H1 (cell line): ENCODE measurements at regions not wholly inside any gene's neighbourhood (a gene's known extent, or its start where the extent isn't known, plus 50 kb on each side); places are given as distances from the start of the nearest gene placed in this dataset.

Source experiments
- CTCF ChIA-PET: fragments of 300-600 bp; sonication (Branson Sonifier 250); formaldehyde crosslinking; loops from one replicate; lab custom pipeline; 2021; ENCODE audit not compliant: partially characterized antibody; lab: Charles Lee
- POLR2A ChIA-PET: fragments of 300-600 bp; sonication (Branson Sonifier 250); formaldehyde crosslinking; loops from one replicate; lab custom pipeline; 2021; ENCODE audit warnings: inconsistent platforms; ENCODE audit not compliant: partially characterized antibody; lab: Charles Lee
- DNase-seq, 2 experiments: peaks; one replicate each; pipeline versions ENCODE4 v3.0.0 to v3.0.0-alpha.2; 2010 to 2022; ENCODE audit warnings: low spot score in 2 of 2, low read depth in 1 of 2, mixed read lengths in 1 of 2
- FAIRE-seq: peaks from 2 replicates; lab custom pipeline; 2011; peaks lifted over from hg19 to GRCh38; lab: Jason Lieb, UNC
- H2AFZ ChIP-seq: 2 replicates; pipeline ENCODE4 v1.8.1; 2012; ENCODE audit warnings: low read length, inconsistent platforms
- H2AK5ac ChIP-seq: 2 replicates; pipeline ENCODE4 v1.6.1; 2013; ENCODE audit warnings: low read depth, low read length
- H2BK120ac ChIP-seq: replicated peaks from 2 replicates; pipeline ENCODE3; 2013; ENCODE audit warnings: low read depth, low read length, inconsistent platforms
- H2BK12ac ChIP-seq: 2 replicates; pipeline ENCODE4 v1.6.1; 2013; ENCODE audit warnings: low read depth, low read length
- H2BK15ac ChIP-seq: 2 replicates; pipeline ENCODE4 v1.6.1; 2013; ENCODE audit warnings: low read length
- H2BK20ac ChIP-seq: 2 replicates; pipeline ENCODE4 v1.6.1; 2013; ENCODE audit warnings: low read length
- H2BK5ac ChIP-seq: 2 replicates; pipeline ENCODE4 v1.6.1; 2013; ENCODE audit warnings: low read depth, low read length
- H3K14ac ChIP-seq: 2 replicates; pipeline ENCODE4 v1.6.1; 2013; ENCODE audit warnings: inconsistent platforms; ENCODE audit not compliant: insufficient read length
- H3K18ac ChIP-seq: 2 replicates; pipeline ENCODE4 v1.6.1; 2013; ENCODE audit warnings: low read length; ENCODE audit errors: extremely low read depth
- H3K23ac ChIP-seq: 2 replicates; pipeline ENCODE4 v1.6.1; 2013; ENCODE audit warnings: inconsistent platforms; ENCODE audit not compliant: insufficient read length
- H3K23me2 ChIP-seq: 2 replicates; pipeline ENCODE4 v1.6.1; 2013; ENCODE audit warnings: low read depth, low read length
- H3K27ac ChIP-seq: 2 replicates; pipeline ENCODE4 v1.6.1; 2011; ENCODE audit warnings: low read depth, low read length, inconsistent platforms
- H3K27me3 ChIP-seq, 4 experiments: replicated peaks in 1 of 4; 1 replicate in 1 of 4; 2 replicates in 3 of 4; pipeline versions ENCODE4 v1.6.1 to v1.8.1; 2011 to 2013; ENCODE audit warnings: low read length in 3 of 4, mild to moderate bottlenecking in 3 of 4, inconsistent platforms in 2 of 4, mixed read lengths in 2 of 4, moderate library complexity in 1 of 4; ENCODE audit not compliant: control insufficient read depth in 3 of 4, insufficient read depth in 3 of 4; ENCODE audit errors: extremely low read depth in 1 of 4
- H3K36me3 ChIP-seq, 4 experiments: 2 replicates each; pipeline versions ENCODE4 v1.6.1 to v1.8.1; 2011 to 2013; ENCODE audit warnings: mild to moderate bottlenecking in 4 of 4, low read length in 3 of 4, moderate library complexity in 2 of 4, control low read depth in 1 of 4, inconsistent platforms in 1 of 4; ENCODE audit not compliant: insufficient read depth in 4 of 4, control insufficient read depth in 2 of 4
- H3K4ac ChIP-seq: replicated peaks from 2 replicates; pipeline ENCODE3; 2013; ENCODE audit warnings: low read length, low read depth, mixed read lengths, inconsistent platforms; ENCODE audit not compliant: insufficient read length
- H3K4me1 ChIP-seq, 4 experiments: replicated peaks in 1 of 4; 1 replicate in 1 of 4; 2 replicates in 3 of 4; pipeline versions ENCODE4 v1.6.1 to v1.8.1; 2011 to 2013; ENCODE audit warnings: low read length in 3 of 4, inconsistent platforms in 2 of 4, mixed read lengths in 1 of 4; ENCODE audit not compliant: insufficient read depth in 4 of 4, control insufficient read depth in 3 of 4
- H3K4me2 ChIP-seq, 2 experiments: 2 replicates each; pipeline versions ENCODE4 v1.6.1 to v1.8.1; 2011 to 2013; ENCODE audit warnings: low read depth in 2 of 2, low read length in 2 of 2, control low read depth in 1 of 2, inconsistent platforms in 1 of 2, mild to moderate bottlenecking in 1 of 2; ENCODE audit not compliant: insufficient read depth in 1 of 2
- H3K4me3 ChIP-seq, 4 experiments: fragments of 200-600, 300-600 bp in 1 of 4; sonication (generic), shearing (Covaris generic), sonication (Bioruptor Twin) in 1 of 4; 2 replicates each; pipeline versions ENCODE4 v1.5.1 to v1.8.1; 2011 to 2016; ENCODE audit warnings: low read length in 4 of 4, low read depth in 3 of 4, control low read depth in 2 of 4, inconsistent platforms in 2 of 4, mild to moderate bottlenecking in 2 of 4, mixed read lengths in 1 of 4, moderate library complexity in 1 of 4; ENCODE audit not compliant: insufficient read depth in 2 of 4; ENCODE audit errors: extremely low read depth in 1 of 4
- H3K56ac ChIP-seq: replicated peaks from 2 replicates; pipeline ENCODE3; 2013; ENCODE audit warnings: low read depth, mild to moderate bottlenecking, mixed read lengths, low read length, inconsistent platforms; ENCODE audit not compliant: insufficient read length
- H3K79me1 ChIP-seq: 2 replicates; pipeline ENCODE4 v1.6.1; 2013; ENCODE audit warnings: low read depth, low read length, control low read depth
- H3K79me2 ChIP-seq, 2 experiments: 2 replicates each; pipeline versions ENCODE4 v1.6.1 to v1.8.1; 2012 to 2013; ENCODE audit warnings: low read length in 2 of 2, mild to moderate bottlenecking in 2 of 2, inconsistent platforms in 1 of 2; ENCODE audit not compliant: insufficient read depth in 2 of 2, control insufficient read depth in 1 of 2
- H3K9ac ChIP-seq, 4 experiments: replicated peaks in 1 of 4; 1 replicate in 1 of 4; 2 replicates in 3 of 4; pipeline versions ENCODE4 v1.6.1 to v1.8.1; 2011 to 2013; ENCODE audit warnings: low read depth in 3 of 4, low read length in 3 of 4, control low read depth in 2 of 4, mild to moderate bottlenecking in 2 of 4, moderate library complexity in 2 of 4, inconsistent platforms in 1 of 4; ENCODE audit errors: extremely low read depth in 1 of 4
- H3K9me3 ChIP-seq, 2 experiments: 2 replicates each; pipeline versions ENCODE4 v1.6.1 to v1.8.1; 2012 to 2013; ENCODE audit warnings: mild to moderate bottlenecking in 2 of 2, moderate library complexity in 2 of 2, control low read depth in 1 of 2, inconsistent platforms in 1 of 2, low read depth in 1 of 2, low read length in 1 of 2, mixed read lengths in 1 of 2; ENCODE audit not compliant: insufficient read depth in 2 of 2
- H4K20me1 ChIP-seq, 2 experiments: replicated peaks in 1 of 2; 2 replicates each; pipeline versions ENCODE3 to v1.8.1; 2011 to 2013; ENCODE audit warnings: inconsistent platforms in 2 of 2, low read length in 2 of 2, mild to moderate bottlenecking in 1 of 2; ENCODE audit not compliant: insufficient read depth in 2 of 2, control insufficient read depth in 1 of 2
- H4K5ac ChIP-seq: 2 replicates; pipeline ENCODE4 v1.6.1; 2013; ENCODE audit warnings: low read length, low read depth, mixed read lengths, inconsistent platforms; ENCODE audit not compliant: insufficient read length
- H4K8ac ChIP-seq: 2 replicates; pipeline ENCODE4 v1.8.0; 2013; ENCODE audit warnings: mild to moderate bottlenecking, moderate library complexity, low read length, inconsistent platforms; ENCODE audit not compliant: insufficient read depth; ENCODE audit errors: extremely low read depth
- H4K91ac ChIP-seq: replicated peaks from 2 replicates; pipeline ENCODE3; 2013; ENCODE audit warnings: low read length, mixed read lengths, inconsistent platforms; ENCODE audit not compliant: insufficient read length
- ASH2L ChIP-seq: fragments of 200-600, 300-600 bp; sonication (generic); IDR thresholded peaks from one replicate; pipeline ENCODE4 v1.7.1; 2017; ENCODE audit warnings: low read length
- BRCA1 ChIP-seq: IDR thresholded peaks from 2 replicates; pipeline ENCODE4 v1.6.1; 2012; ENCODE audit warnings: low read depth, low read length, improper control_type of control experiment
- CBX5 ChIP-seq: fragments of 300-800, 300-1000 bp; sonication (generic); IDR thresholded peaks from 2 replicates; pipeline ENCODE4 v1.7.1; 2016; ENCODE audit warnings: antibody characterized with exemption, low read length, low read depth
- EGR1 ChIP-seq: IDR thresholded peaks from 2 replicates; pipeline ENCODE4 v1.6.1; 2011; ENCODE audit warnings: low read depth, low read length, borderline replicate concordance
- EP300 ChIP-seq, 2 experiments: IDR thresholded peaks; 1 replicate in 1 of 2; 2 replicates in 1 of 2; pipeline ENCODE4 v1.6.1; 2011 to 2012; ENCODE audit warnings: low read depth in 2 of 2, low read length in 2 of 2, mild to moderate bottlenecking in 2 of 2, borderline replicate concordance in 1 of 2, inconsistent platforms in 1 of 2, moderate library complexity in 1 of 2
- EZH2 ChIP-seq: fragments of 200-600 bp; sonication (generic); IDR thresholded peaks from 2 replicates; pipeline ENCODE4 v1.7.1; 2012; ENCODE audit warnings: low read depth, mild to moderate bottlenecking, moderate library complexity, low read length, inconsistent platforms; ENCODE audit not compliant: severe bottlenecking
- GTF2F1 ChIP-seq: IDR thresholded peaks from 2 replicates; pipeline ENCODE4 v1.6.1; 2012; ENCODE audit warnings: low read depth, low read length, improper control_type of control experiment, borderline replicate concordance
- JUN ChIP-seq: IDR thresholded peaks from 2 replicates; pipeline ENCODE4 v1.6.1; 2011; ENCODE audit warnings: low read depth, mild to moderate bottlenecking, improper control_type of control experiment, low read length
- NRF1 ChIP-seq: IDR thresholded peaks from 2 replicates; pipeline ENCODE4 v1.6.1; 2011; ENCODE audit warnings: mild to moderate bottlenecking, low read depth, low read length, improper control_type of control experiment
- RFX5 ChIP-seq: IDR thresholded peaks from 2 replicates; pipeline ENCODE4 v1.6.1; 2011; ENCODE audit warnings: low read depth, low read length, improper control_type of control experiment, borderline replicate concordance
- RXRA ChIP-seq: IDR thresholded peaks from 2 replicates; pipeline ENCODE4 v1.6.1; 2011; ENCODE audit warnings: low read depth, mild to moderate bottlenecking, low read length, moderate library complexity; ENCODE audit not compliant: insufficient read depth
- SP4 ChIP-seq: IDR thresholded peaks from 2 replicates; pipeline ENCODE4 v1.6.1; 2012; ENCODE audit warnings: low read length, inconsistent platforms
- SRF ChIP-seq: IDR thresholded peaks from 2 replicates; pipeline ENCODE4 v1.6.1; 2011; ENCODE audit warnings: mild to moderate bottlenecking, low read depth, low read length, moderate library complexity
- TAF1 ChIP-seq: IDR thresholded peaks from 2 replicates; pipeline ENCODE4 v1.6.1; 2011; ENCODE audit warnings: mild to moderate bottlenecking, low read depth, low read length
- WGBS, 2 experiments: shearing (Covaris generic) in 1 of 2; methylation state at CpG; one replicate each; pipeline versions ENCODE4 v1.1.6 to v1.1.7; 2013 to 2015; ENCODE audit warnings: low lambda C conversion rate in 2 of 2, mixed read lengths in 2 of 2, inconsistent platforms in 1 of 2, low coverage in 1 of 2, missing lambda C conversion rate in 1 of 2; ENCODE audit not compliant: insufficient replicate concordance in 2 of 2, insufficient coverage in 1 of 2, insufficient read length in 1 of 2; ENCODE audit errors: extremely low coverage in 1 of 2, missing lambda C conversion rate in 1 of 2; 5-methylcytosine and 5-hydroxymethylcytosine counted together
- TF ChIP-seq, protein P1 (sequence below): IDR thresholded peaks from 2 replicates; pipeline ENCODE4 v1.6.1; 2011; ENCODE audit warnings: low read depth, mild to moderate bottlenecking, low read length; ENCODE audit not compliant: insufficient read depth

DNA sequence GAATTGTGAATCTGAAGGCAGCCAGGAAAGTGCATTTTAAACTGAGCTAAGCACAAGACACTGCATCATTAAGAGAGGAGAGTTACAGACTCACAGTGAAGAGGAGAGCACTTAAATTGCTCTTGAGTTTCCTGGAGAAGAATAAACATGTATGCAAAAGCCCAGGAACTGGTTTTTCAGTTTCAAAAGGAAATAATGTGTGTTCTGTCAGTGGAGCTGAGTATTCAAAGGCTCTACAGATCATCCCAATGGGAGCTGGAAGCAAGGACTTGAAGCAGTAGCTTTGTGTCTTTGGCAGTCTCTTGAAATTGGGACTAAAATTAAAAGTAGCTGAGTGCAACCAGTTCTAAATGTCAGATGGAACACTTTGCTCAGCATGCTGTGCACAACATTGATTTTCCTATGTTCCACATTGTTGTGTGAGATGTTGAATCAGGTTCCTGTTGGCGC, 147.5 kb upstream of the ANK2 start:
- Histone ChIP-seq H2AFZ (no peak overlapping the region), H4K91ac (no peak overlapping the region), H4K5ac (no peak overlapping the region), H3K27me3 (no peaks in the 10 kb centered on the region), H2BK5ac (no peak overlapping the region), H3K4me1 (peaks cover 0 to 16% (median 9%) of the 10 kb centered on the region in 4 experiments; a peak in 4 of 7 replicates), H3K79me2 (no peaks in the 10 kb centered on the region), H2AK5ac (no peak overlapping the region), H2BK15ac (no peak overlapping the region), H2BK20ac (no peak overlapping the region), H3K9me3 (no peaks in the 10 kb centered on the region), H3K18ac (no peak overlapping the region), H3K56ac (no peak overlapping the region), H4K8ac (no peak overlapping the region), H3K4me2 (no peak overlapping the region), H2BK12ac (no peak overlapping the region), H2BK120ac (no peak overlapping the region), H3K4ac (no peak overlapping the region), H3K4me3 (no peak overlapping the region), H3K23me2 (no peaks in the 10 kb centered on the region), H4K20me1 (no peaks in the 10 kb centered on the region), H3K9ac (no peak overlapping the region), H3K23ac (no peak overlapping the region), H3K27ac (no peak overlapping the region), H3K79me1 (no peaks in the 10 kb centered on the region), H3K14ac (no peak overlapping the region), H3K36me3 (no peaks in the 10 kb centered on the region; a peak in 1 of 8 replicates)
- CTCF ChIA-PET = interaction anchor here (0.6 to 2.2 kb wide), 9 partner anchors 8 to 285 kb away, joined by 3 to 17 read pairs (median 5); no protein-coding TSS in a partner anchor
- WGBS, 2 experiments = 89% methylated on average over 1 of the region's 1 CpG; no CpG with 5 or more reads in 1 of the 2 experiments
- POLR2A ChIA-PET = interaction anchor here (1.2 kb wide), 1 partner anchor 253 kb away, joined by 4 read pairs; no protein-coding TSS in a partner anchor
- FAIRE-seq (peak; percentile 19), DNase-seq (no peak)
- TF ChIP-seq CBX5 (no peak), RXRA (no peak), JUN (no peak), SP4 (no peak), GTF2F1 (no peak), SRF (no peak), ASH2L (no peak), EP300 (IDR thresholded peaks at IDR 0.05; ENCODE audit: borderline replicate concordance in 1 of 2, low read depth in 2 of 2, low read length in 2 of 2) (no peak), RFX5 (no peak), BRCA1 (no peak), EZH2 (no peak), TAF1 (no peak), EGR1 (no peak), NRF1 (no peak)
- TF ChIP-seq, protein P1, sequence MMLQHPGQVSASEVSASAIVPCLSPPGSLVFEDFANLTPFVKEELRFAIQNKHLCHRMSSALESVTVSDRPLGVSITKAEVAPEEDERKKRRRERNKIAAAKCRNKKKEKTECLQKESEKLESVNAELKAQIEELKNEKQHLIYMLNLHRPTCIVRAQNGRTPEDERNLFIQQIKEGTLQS = no peak
